WERI-Rb-1 (cell line): ENCODE measurements at regions not wholly inside any gene's neighbourhood (a gene's known extent, or its start where the extent isn't known, plus 50 kb on each side); places are given as distances from the start of the nearest gene placed in this dataset.

Source experiments
- DNase-seq: peaks from one replicate; pipeline ENCODE4 v3.0.0-alpha.2; 2020
- H3K27ac ChIP-seq: fragments of 250-450 bp; sonication (Bioruptor Pico); 2 replicates; pipeline ENCODE4 v1.5.1; 2020; ENCODE audit warnings: mild to moderate bottlenecking, moderate library complexity
- H3K27me3 ChIP-seq: fragments of 250-450 bp; sonication (Bioruptor Pico); 2 replicates; pipeline ENCODE4 v1.5.1; 2021; ENCODE audit warnings: mild to moderate bottlenecking, low read depth, moderate library complexity; ENCODE audit not compliant: insufficient read depth, severe bottlenecking
- H3K36me3 ChIP-seq: fragments of 250-450 bp; sonication (Bioruptor Pico); 2 replicates; pipeline ENCODE4 v1.5.1; 2020; ENCODE audit warnings: mild to moderate bottlenecking, moderate library complexity
- H3K4me3 ChIP-seq: 2 replicates; pipeline ENCODE4 v1.5.1; 2011; ENCODE audit warnings: low read depth, mild to moderate bottlenecking, control low read depth, low read length
- H3K9me3 ChIP-seq: fragments of 250-450 bp; sonication (Bioruptor Pico); 2 replicates; pipeline ENCODE4 v1.5.1; 2021; ENCODE audit warnings: mild to moderate bottlenecking, moderate library complexity; ENCODE audit not compliant: severe bottlenecking
- CTCF ChIP-seq: IDR thresholded peaks from 2 replicates; pipeline ENCODE4 v1.5.1; 2011; ENCODE audit warnings: low read depth, mild to moderate bottlenecking, control low read depth, inconsistent platforms, low read length

DNA sequence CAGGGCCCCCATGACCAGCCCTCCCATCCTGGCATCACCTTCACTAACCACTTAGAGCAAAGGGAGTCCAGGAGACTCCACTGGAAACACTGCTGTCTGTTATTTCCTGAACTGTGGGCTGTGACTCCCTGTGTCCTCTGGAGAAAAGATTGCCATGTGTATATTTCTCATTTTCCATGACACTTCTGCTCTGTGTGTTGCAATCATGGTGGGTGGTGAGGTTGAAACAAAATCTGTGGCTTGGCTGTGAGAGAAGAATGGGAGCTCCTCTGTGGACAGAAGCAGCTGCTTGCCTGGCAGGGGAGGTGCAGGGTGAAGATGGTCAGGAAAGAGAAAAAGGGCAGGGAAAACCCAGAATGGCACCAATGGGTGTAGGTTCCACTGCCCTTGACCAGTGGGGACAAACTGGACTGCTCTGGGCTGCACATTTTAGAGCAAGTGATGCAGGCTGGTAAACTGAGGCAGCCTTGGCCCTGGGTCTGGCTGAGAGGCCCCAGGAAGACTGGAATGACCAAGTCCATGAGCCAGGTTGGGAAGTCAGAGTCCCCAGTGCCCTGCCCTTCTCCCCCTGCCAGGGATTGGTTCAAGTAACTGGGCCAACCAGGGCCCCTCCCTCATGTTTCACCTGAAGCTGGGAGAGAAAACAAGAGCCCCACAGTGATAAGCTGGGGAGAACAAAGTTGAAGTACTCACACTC is 314.3 kb downstream of the C16orf95 start:
- DNase-seq = no peak
- no peak overlapping the region for H3K4me3 ChIP-seq
- no peaks in the 10 kb centered on the region for H3K9me3 ChIP-seq
- H3K36me3 ChIP-seq = no peaks in the 10 kb centered on the region
- H3K27ac ChIP-seq = no peak overlapping the region
- TF ChIP-seq CTCF = no peak
- H3K27me3 ChIP-seq = no peaks in the 10 kb centered on the region

DNA sequence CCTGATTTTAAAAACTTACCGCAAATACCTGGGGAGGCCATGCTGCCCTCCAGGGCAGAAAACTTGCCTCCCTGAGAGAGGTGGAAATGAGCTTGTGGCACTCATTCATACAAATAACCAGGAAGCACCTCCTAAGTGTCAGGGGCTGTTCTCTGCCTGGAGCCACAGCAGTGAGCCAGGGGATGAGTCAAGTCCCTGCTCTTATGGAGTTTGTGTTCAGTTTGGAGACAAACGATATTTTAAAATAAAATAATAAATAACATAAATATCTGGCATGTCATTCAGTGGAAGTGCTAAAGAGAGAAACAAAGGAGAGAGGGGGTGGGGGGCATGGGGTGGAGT is 313.8 kb downstream of the C16orf95 start:
- Histone ChIP-seq H3K9me3 (no peaks in the 10 kb centered on the region), H3K27ac (no peak overlapping the region), H3K4me3 (no peak overlapping the region), H3K27me3 (no peaks in the 10 kb centered on the region), H3K36me3 (no peaks in the 10 kb centered on the region)
- TF ChIP-seq CTCF = no peak
- DNase-seq = no peak

- Histone ChIP-seq H3K27ac (no peak overlapping the region), H3K4me3 (no peak overlapping the region), H3K36me3 (no peaks in the 10 kb centered on the region), H3K27me3 (no peaks in the 10 kb centered on the region), H3K9me3 (no peaks in the 10 kb centered on the region)
- DNase-seq = no peak
- no peak for TF ChIP-seq CTCF
Observed at GRCh38 chr16:87006021-87006420, 311.2 kb downstream of the C16orf95 start.

DNA sequence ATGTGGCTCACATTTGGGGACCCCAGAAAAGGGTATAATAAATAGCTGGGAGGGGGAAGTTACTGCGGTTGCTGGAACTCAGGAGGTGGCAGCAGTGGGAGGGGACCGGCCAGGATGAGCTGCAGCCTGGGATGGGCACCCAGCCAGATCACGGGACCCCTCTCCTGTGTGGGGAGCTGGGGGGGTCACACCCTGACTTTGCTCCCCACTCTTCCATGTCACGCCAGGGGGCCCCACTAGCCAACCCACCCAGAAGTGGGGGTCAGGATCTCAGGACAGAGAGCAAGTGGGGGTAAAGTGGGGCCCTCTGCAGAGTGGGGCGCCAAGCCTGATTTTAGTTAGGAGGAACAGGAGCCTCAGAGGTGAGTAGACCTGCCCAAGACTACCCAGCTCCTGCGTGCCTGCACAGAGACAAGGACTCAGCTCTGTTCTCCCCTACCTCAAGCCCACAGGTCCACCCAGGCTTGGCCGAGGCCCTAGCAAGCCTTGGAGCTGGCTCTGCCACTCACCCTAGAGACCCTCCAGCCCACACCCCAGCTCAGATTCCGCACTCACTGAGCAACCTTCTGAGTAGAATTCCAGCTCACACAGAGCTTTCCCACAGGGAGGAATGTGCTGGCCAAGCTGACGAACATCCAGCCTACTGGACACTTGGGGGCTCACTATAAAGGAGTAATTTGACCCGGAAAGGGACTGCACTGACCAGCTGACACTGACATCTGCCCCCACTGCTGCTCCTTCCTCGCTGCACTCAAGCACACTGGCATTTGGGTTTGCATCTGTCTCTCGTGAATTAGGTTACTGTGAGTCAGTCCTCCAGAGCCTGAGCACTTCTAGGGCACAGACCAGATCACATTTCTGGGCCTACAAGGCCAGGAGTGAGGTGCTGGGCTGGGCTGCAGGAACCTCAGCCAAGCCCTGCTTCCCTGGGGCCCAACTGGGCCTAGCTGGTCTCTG is 310.1 kb downstream of the C16orf95 start:
- DNase-seq = no peak
- Histone ChIP-seq H3K27me3 (no peaks in the 10 kb centered on the region), H3K36me3 (no peaks in the 10 kb centered on the region), H3K4me3 (no peak overlapping the region), H3K9me3 (no peaks in the 10 kb centered on the region), H3K27ac (no peak overlapping the region)
- TF ChIP-seq CTCF = no peak

- H3K27me3 ChIP-seq = no peaks in the 10 kb centered on the region
- no peaks in the 10 kb centered on the region for H3K9me3 ChIP-seq
- no peak for TF ChIP-seq CTCF
- H3K4me3 ChIP-seq = no peak overlapping the region
- DNase-seq = no peak
- no peak overlapping the region for H3K27ac ChIP-seq
- H3K36me3 ChIP-seq = no peaks in the 10 kb centered on the region
Observed at GRCh38 chr16:87007907-87008306, 309.3 kb downstream of the C16orf95 start.
